Gastroesophageal sphincter (tissue), 4 donors: ENCODE measurements at regions not wholly inside any gene's neighbourhood (a gene's known extent, or its start where the extent isn't known, plus 50 kb on each side); places are given as distances from the start of the nearest gene placed in this dataset.

Experiments used
- ATAC-seq: fragments of 150-250 bp; one replicate; pipeline ENCODE4 v1.9.1; 2016; ENCODE audit warnings: mild to moderate bottlenecking, moderate library complexity
- H3K27ac ChIP-seq, 4 donors: fragments of 200-600 bp; sonication (generic) in 3 of 4; 1 replicate in 3 of 4; 2 replicates in 1 of 4; pipeline ENCODE4 v1.5.1; 2016 to 2019
- H3K27me3 ChIP-seq: fragments of 200-600 bp; sonication (generic); one replicate; pipeline ENCODE4 v1.5.1; 2019
- H3K36me3 ChIP-seq, 2 donors: fragments of 200-600 bp; sonication (generic); one replicate each; pipeline ENCODE4 v1.5.1; 2019; ENCODE audit warnings: control low read depth in 1 of 2
- H3K4me1 ChIP-seq, 3 donors: fragments of 200-600 bp; sonication (generic); 1 replicate in 2 of 3; 2 replicates in 1 of 3; pipeline ENCODE4 v1.5.1; 2016 to 2019; ENCODE audit warnings: control low read depth in 2 of 3
- H3K4me3 ChIP-seq, 2 donors: fragments of 200-600 bp; sonication (generic); one replicate each; pipeline ENCODE4 v1.5.1; 2019; ENCODE audit warnings: mild to moderate bottlenecking in 1 of 2, moderate library complexity in 1 of 2
- H3K9me3 ChIP-seq, 3 donors: fragments of 200-600 bp; sonication (generic); one replicate each; pipeline ENCODE4 v1.5.1; 2017 to 2019; ENCODE audit warnings: control low read depth in 2 of 3
- CTCF ChIP-seq, 4 experiments: fragments of 200-600 bp in 2 of 4; fragments of 450-650 bp in 2 of 4; sonication (generic) in 1 of 4; IDR thresholded peaks; one replicate each; pipeline ENCODE4 v1.5.1; 2017 to 2019; ENCODE audit warnings: antibody characterized with exemption in 4 of 4, mild to moderate bottlenecking in 2 of 4, moderate library complexity in 2 of 4
- EP300 ChIP-seq: sonication (generic); formaldehyde crosslinking; IDR thresholded peaks from one replicate; pipeline ENCODE4 v1.6.1; 2017; ENCODE audit warnings: antibody characterized with exemption, mild to moderate bottlenecking
- POLR2A ChIP-seq, 2 donors: fragments of 450-650 bp; IDR thresholded peaks; one replicate each; pipeline ENCODE4 v1.6.1; 2017; ENCODE audit warnings: antibody characterized with exemption in 2 of 2, mild to moderate bottlenecking in 2 of 2, moderate library complexity in 1 of 2
- POLR2AphosphoS5 ChIP-seq: sonication (generic); formaldehyde crosslinking; IDR thresholded peaks from one replicate; pipeline ENCODE4 v1.6.1; 2017; ENCODE audit warnings: antibody characterized with exemption
- WGBS, 2 donors: methylation state at CpG; one replicate each; pipeline ENCODE4 v1.1.5; 2018; ENCODE audit warnings: low coverage in 1 of 2; 5-methylcytosine and 5-hydroxymethylcytosine counted together

- 76 to 83% methylated on average over 2 of the region's 2 CpGs for WGBS, 2 donors
- Histone ChIP-seq H3K4me1 (peaks cover 4 to 47% (median 19%) of the 10 kb centered on the region in 3 donors), H3K27ac (peak overlapping the region in 1 of 4 donors; percentile 87)
Observed at GRCh38 chr12:93186131-93186530, 191.6 kb upstream of the NUDT4 start.

GRCh38 chr12:93186621-93187020, 191.1 kb upstream of the NUDT4 start:
- Histone ChIP-seq H3K27ac (no peak overlapping the region), H3K27me3 (no peaks in the 10 kb centered on the region), H3K4me3 (no peak overlapping the region), H3K9me3 (no peaks in the 10 kb centered on the region), H3K36me3 (no peaks in the 10 kb centered on the region), H3K4me1 (peaks cover 4 to 47% (median 21%) of the 10 kb centered on the region in 3 donors)
- WGBS, 2 donors, result 92 to 97% methylated on average over 2 of the region's 2 CpGs
- ATAC-seq, result no peak
- no peak for TF ChIP-seq POLR2AphosphoS5
- TF ChIP-seq EP300, result no peak
- TF ChIP-seq POLR2A (IDR thresholded peaks at IDR 0.05), result no peak
- TF ChIP-seq CTCF (IDR thresholded peaks at IDR 0.05), result no peak

More at GRCh38 chr12:93186131-93186530, 191.6 kb upstream of the NUDT4 start:
- ATAC-seq, result no peak
- no peak overlapping the region for H3K4me3 ChIP-seq
- H3K27me3 ChIP-seq, result no peaks in the 10 kb centered on the region
- TF ChIP-seq POLR2A (IDR thresholded peaks at IDR 0.05) (no peak), EP300 (no peak), CTCF (IDR thresholded peaks at IDR 0.05) (no peak), POLR2AphosphoS5 (no peak)
- H3K9me3 ChIP-seq, result no peaks in the 10 kb centered on the region
- no peaks in the 10 kb centered on the region for H3K36me3 ChIP-seq

GRCh38 chr12:93191423-93191822, 186.3 kb upstream of the NUDT4 start:
- WGBS, 2 donors, result 6 to 9% methylated on average over 2 of the region's 2 CpGs
- no peak for TF ChIP-seq POLR2A (IDR thresholded peaks at IDR 0.05)
- no peak for TF ChIP-seq EP300
- TF ChIP-seq CTCF (IDR thresholded peaks at IDR 0.05), result no peak
- TF ChIP-seq POLR2AphosphoS5, result no peak
- H3K27ac ChIP-seq, result peak overlapping the region; percentile 41 to 86 (median 82)
- H3K36me3 ChIP-seq, result no peaks in the 10 kb centered on the region
- H3K4me1 ChIP-seq, result peaks cover 0 to 20% (median 6%) of the 10 kb centered on the region in 3 donors
- no peak overlapping the region for H3K4me3 ChIP-seq
- no peaks in the 10 kb centered on the region for H3K9me3 ChIP-seq
- no peaks in the 10 kb centered on the region for H3K27me3 ChIP-seq
- ATAC-seq, result no peak

GRCh38 chr12:93191956-93192355, 185.8 kb upstream of the NUDT4 start:
- peak; percentile 85 for TF ChIP-seq POLR2AphosphoS5
- TF ChIP-seq POLR2A (IDR thresholded peaks at IDR 0.05), result no peak
- H3K27ac ChIP-seq, result peak overlapping the region in 3 of 4 donors; percentile 80 to 86 (median 84)
- peak; percentile 89 for ATAC-seq
- H3K4me3 ChIP-seq, result no peak overlapping the region
- H3K27me3 ChIP-seq, result no peaks in the 10 kb centered on the region
- no peaks in the 10 kb centered on the region for H3K9me3 ChIP-seq
- H3K4me1 ChIP-seq, result peaks cover 0 to 22% (median 6%) of the 10 kb centered on the region in 3 donors
- H3K36me3 ChIP-seq, result no peaks in the 10 kb centered on the region
- 22 to 27% methylated on average over 4 to 7 of the region's 8 CpGs for WGBS, 2 donors

GRCh38 chr12:93192878-93193277, 184.8 kb upstream of the NUDT4 start:
- Histone ChIP-seq H3K27ac (peak overlapping the region in 2 of 4 donors; percentile 84 to 86), H3K36me3 (no peaks in the 10 kb centered on the region), H3K4me3 (no peak overlapping the region), H3K4me1 (peaks cover 0 to 30% (median 6%) of the 10 kb centered on the region in 3 donors), H3K9me3 (no peaks in the 10 kb centered on the region), H3K27me3 (no peaks in the 10 kb centered on the region)
- no peak for TF ChIP-seq CTCF (IDR thresholded peaks at IDR 0.05)
- no peak for TF ChIP-seq EP300
- TF ChIP-seq POLR2AphosphoS5, result no peak
- TF ChIP-seq POLR2A (IDR thresholded peaks at IDR 0.05), result no peak
- ATAC-seq, result no peak
- WGBS, 2 donors, result 100% methylated on average over 1 of the region's 1 CpG; no CpG with 5 or more reads in 1 of the 2 donors
